Aorta (tissue), 5 donors: ENCODE measurements at regions not wholly inside any gene's neighbourhood (a gene's known extent, or its start where the extent isn't known, plus 50 kb on each side); places are given as distances from the start of the nearest gene placed in this dataset.
A peak's percentile ranks its signal among the peaks of the same experiment; 100 is the strongest.

ENCODE experiments used
- ATAC-seq: fragments of 200-7000 bp; cut with Tn5 transposase; one replicate; pipeline ENCODE4 v1.9.1; 2022; ENCODE audit warnings: moderate library complexity; ENCODE audit not compliant: low FRiP score
- DNase-seq, 2 donors: peaks; one replicate each; pipeline ENCODE4 v3.0.0-alpha.2; 2020
- H3K27ac ChIP-seq, 2 donors: one replicate each; pipeline ENCODE4 v1.5.1; 2013; ENCODE audit warnings: low read length in 2 of 2, mild to moderate bottlenecking in 2 of 2, moderate library complexity in 2 of 2, control low read depth in 1 of 2, inconsistent platforms in 1 of 2, low read depth in 1 of 2
- H3K27me3 ChIP-seq, 2 donors: one replicate each; pipeline ENCODE4 v1.6.1; 2013; ENCODE audit warnings: control low read depth in 1 of 2, low read length in 1 of 2, mild to moderate bottlenecking in 1 of 2, moderate library complexity in 1 of 2; ENCODE audit not compliant: insufficient read depth in 2 of 2, control insufficient read depth in 1 of 2
- H3K36me3 ChIP-seq, 2 donors: one replicate each; pipeline ENCODE4 v1.6.1; 2013; ENCODE audit warnings: control low read depth in 1 of 2, low read length in 1 of 2, mild to moderate bottlenecking in 1 of 2; ENCODE audit not compliant: insufficient read depth in 2 of 2, control insufficient read depth in 1 of 2
- H3K4me1 ChIP-seq, 2 donors: one replicate each; pipeline ENCODE4 v1.6.1; 2013; ENCODE audit warnings: low read length in 2 of 2, control low read depth in 1 of 2, mild to moderate bottlenecking in 1 of 2, moderate library complexity in 1 of 2; ENCODE audit not compliant: insufficient read depth in 2 of 2, control insufficient read depth in 1 of 2
- H3K4me3 ChIP-seq, 2 donors: one replicate each; pipeline ENCODE4 v1.5.1; 2013; ENCODE audit warnings: low read length in 2 of 2, control low read depth in 1 of 2, mild to moderate bottlenecking in 1 of 2
- H3K9me3 ChIP-seq: one replicate; pipeline ENCODE4 v1.6.1; 2013; ENCODE audit warnings: mild to moderate bottlenecking, low read length; ENCODE audit not compliant: control insufficient read depth
- whole genome bisulfite sequencing, 2 donors: extraction: QIAGEN DNeasy Blood & Tissue Kit; methylation state at CpG; one replicate each; pipeline ENCODE4 v1.1.7; 2013; 5-methylcytosine and 5-hydroxymethylcytosine counted together
- intact Hi-C, 2 donors: fragments of 100-400 bp; cut with DNase I; formaldehyde crosslinking; loops; one replicate each; pipeline versions ENCODE4 v1.14.2 to v1.15.0; 2022
- donor health status: healthy with polysubstance abuse.
- donor health status: Bipolar disorder and iron deficiency.
- donor health status: DM: no; HTN: no; CAD: no.
- donor health status: DM: no; HTN: no; CAD: no.
- donor health status: DM: yes; HTN: yes; CAD: no.

DNA sequence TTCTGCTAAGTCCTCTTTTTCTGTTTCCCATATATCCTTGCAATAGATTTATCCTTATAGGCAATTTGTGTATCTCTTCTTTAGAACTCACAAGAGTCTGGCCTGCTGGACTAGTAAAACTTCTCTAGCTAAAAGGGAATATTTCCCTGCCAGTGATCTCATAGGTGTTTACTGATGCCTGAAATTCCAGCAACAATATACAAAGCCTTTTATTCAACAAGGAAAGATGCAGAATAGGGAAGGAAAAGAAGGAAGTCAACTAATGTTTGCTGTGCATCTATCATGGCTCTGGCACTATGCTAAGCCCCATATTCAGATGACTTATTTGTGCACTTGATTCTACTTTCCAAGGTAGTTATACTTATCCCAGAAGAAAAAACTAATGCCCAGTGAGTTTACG is 160.0 kb upstream of the DMRTA1 start:
- WGBS, 2 donors: 92 to 96% methylated on average over 1 of the region's 1 CpG
- DNase-seq (no peak), ATAC-seq (no peak)
- Histone ChIP-seq H3K27me3 (peaks cover 0 to 2% of the 10 kb centered on the region in 2 donors), H3K9me3 (peaks cover 1% of the 10 kb centered on the region), H3K4me1 (no peaks in the 10 kb centered on the region), H3K36me3 (no peaks in the 10 kb centered on the region), H3K4me3 (no peak overlapping the region), H3K27ac (no peak overlapping the region)
- intact Hi-C loops: no loop called here

- H3K27me3 ChIP-seq: peaks cover 0 to 2% of the 10 kb centered on the region in 2 donors
- ATAC-seq (no peak), DNase-seq (no peak)
- H3K4me3 ChIP-seq: no peak overlapping the region
- H3K36me3 ChIP-seq: no peaks in the 10 kb centered on the region
- H3K9me3 ChIP-seq: peaks cover under 1% of the 10 kb centered on the region
- no peaks in the 10 kb centered on the region for H3K4me1 ChIP-seq
- intact Hi-C loops: no loop called here
- no peak overlapping the region for H3K27ac ChIP-seq
- 78 to 88% methylated on average over 1 of the region's 1 CpG for WGBS, 2 donors
Observed at GRCh38 chr9:22288661-22289060, 158.0 kb upstream of the DMRTA1 start.

DNA sequence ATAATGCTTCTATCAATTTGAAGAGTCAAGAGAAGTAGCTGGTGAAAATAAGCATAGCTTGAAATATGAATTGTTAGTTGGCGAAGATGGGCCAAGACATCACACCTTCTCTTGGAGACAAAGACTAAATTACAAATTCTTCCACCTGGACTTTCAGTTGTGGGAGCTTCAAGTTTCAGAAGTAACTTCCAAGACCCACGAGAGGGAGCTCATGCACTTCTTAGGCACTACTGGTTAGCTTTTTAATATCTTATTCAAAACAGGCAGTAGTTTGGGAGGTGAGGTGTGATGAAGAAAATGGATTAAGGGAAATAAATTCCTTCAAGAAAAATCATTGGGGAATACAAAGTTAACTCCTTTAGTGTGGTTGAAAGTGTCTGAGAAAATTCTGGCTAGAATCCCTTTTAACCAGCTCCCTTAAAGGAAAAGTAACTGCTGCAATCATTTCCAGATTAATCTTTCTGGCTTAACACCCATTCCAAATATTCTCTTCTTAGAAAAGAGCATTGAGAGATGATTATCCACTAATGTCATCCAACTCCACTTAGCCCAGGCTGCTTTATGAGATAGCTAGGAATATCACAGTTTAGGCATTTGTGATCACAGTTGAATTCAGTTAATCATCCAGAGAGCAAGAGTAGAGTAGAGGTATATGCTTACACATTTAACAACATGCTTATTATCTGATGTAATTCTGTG is 139.5 kb upstream of the DMRTA1 start:
- peak; percentile 66 for ATAC-seq
- intact Hi-C loops: loop anchor here (2.0 to 5.0 kb wide), 2 partner anchors 144 to 145 kb away; no protein-coding TSS in a partner anchor
- no peak overlapping the region for H3K27ac ChIP-seq

GRCh38 chr9:22308177-22308576 is 138.4 kb upstream of the DMRTA1 start:
- no peaks in the 10 kb centered on the region for H3K9me3 ChIP-seq
- no peaks in the 10 kb centered on the region for H3K4me1 ChIP-seq
- intact Hi-C loops: loop anchor here in 1 of 2 donors (5.0 kb wide), 1 partner anchor 144 kb away; no protein-coding TSS in a partner anchor
- no peaks in the 10 kb centered on the region for H3K36me3 ChIP-seq
- no peak overlapping the region for H3K4me3 ChIP-seq
- no peak overlapping the region for H3K27ac ChIP-seq
- no peak for ATAC-seq
- no peaks in the 10 kb centered on the region for H3K27me3 ChIP-seq
- no peak for DNase-seq

More for the DNA sequence above, 139.5 kb upstream of the DMRTA1 start:
- no peak overlapping the region for H3K4me3 ChIP-seq
- 19 to 25% methylated on average over 2 of the region's 2 CpGs for WGBS, 2 donors
- no peaks in the 10 kb centered on the region for H3K9me3 ChIP-seq
- H3K27me3 ChIP-seq: no peaks in the 10 kb centered on the region
- H3K36me3 ChIP-seq: no peaks in the 10 kb centered on the region
- no peaks in the 10 kb centered on the region for H3K4me1 ChIP-seq
- DNase-seq: no peak

DNA sequence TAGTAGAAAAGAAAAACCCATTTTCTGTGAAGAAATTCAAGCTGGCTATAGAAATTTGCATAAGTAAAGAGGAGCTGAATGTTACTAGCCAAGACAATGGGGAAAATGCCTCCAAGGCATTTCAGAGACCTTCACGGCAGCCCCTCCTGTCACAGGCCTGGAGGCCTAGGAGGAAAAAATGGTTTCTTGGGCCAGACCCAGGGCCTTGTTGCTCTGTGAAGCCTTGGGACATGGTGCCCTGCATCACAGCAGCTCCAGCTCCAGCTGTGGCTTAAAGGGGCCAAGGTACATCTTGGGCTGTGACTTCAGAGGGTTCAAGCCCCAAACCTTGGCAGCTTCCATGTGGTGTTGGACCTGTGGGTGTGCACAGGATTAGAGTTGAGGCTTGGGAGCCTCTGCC is 130.0 kb upstream of the DMRTA1 start:
- Histone ChIP-seq H3K36me3 (no peaks in the 10 kb centered on the region), H3K9me3 (peaks cover 3% of the 10 kb centered on the region), H3K27ac (no peak overlapping the region), H3K4me3 (no peak overlapping the region), H3K4me1 (no peaks in the 10 kb centered on the region), H3K27me3 (no peaks in the 10 kb centered on the region)
- ATAC-seq (no peak), DNase-seq (no peak)
- intact Hi-C loops: no loop called here
- 87 to 91% methylated on average over 1 of the region's 1 CpG for WGBS, 2 donors

GRCh38 chr9:22331533-22331932 is 115.1 kb upstream of the DMRTA1 start:
- intact Hi-C loops: no loop called here
- no peak overlapping the region for H3K4me3 ChIP-seq
- no peaks in the 10 kb centered on the region for H3K27me3 ChIP-seq
- DNase-seq (no peak), ATAC-seq (no peak)
- no peaks in the 10 kb centered on the region for H3K36me3 ChIP-seq
- no peak overlapping the region for H3K27ac ChIP-seq
- H3K9me3 ChIP-seq: no peaks in the 10 kb centered on the region
- no peaks in the 10 kb centered on the region for H3K4me1 ChIP-seq

DNA sequence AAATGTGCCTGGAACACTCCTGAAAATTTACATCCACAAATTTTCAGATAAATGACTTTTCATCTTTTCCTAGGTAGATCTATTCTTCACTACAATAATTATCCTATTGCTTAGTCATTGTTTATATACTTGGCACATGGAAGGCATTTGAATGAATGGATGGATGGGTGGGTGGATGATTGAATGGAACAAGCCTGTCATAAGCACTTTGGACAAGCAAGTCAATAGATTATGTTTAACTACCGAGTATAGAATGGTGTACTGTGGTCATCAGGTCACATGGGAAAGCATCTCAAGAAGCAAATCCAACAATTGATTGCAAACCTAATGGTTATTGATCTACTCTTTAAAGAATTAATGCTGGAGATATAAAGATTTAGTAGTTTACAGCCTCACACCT is 114.4 kb upstream of the DMRTA1 start:
- no peak overlapping the region for H3K27ac ChIP-seq
- H3K4me3 ChIP-seq: no peak overlapping the region
- H3K4me1 ChIP-seq: no peaks in the 10 kb centered on the region
- no peak for ATAC-seq
- no peak for DNase-seq
- no peaks in the 10 kb centered on the region for H3K36me3 ChIP-seq
- 42 to 57% methylated on average over 1 of the region's 1 CpG for WGBS, 2 donors
- no peaks in the 10 kb centered on the region for H3K27me3 ChIP-seq
- H3K9me3 ChIP-seq: no peaks in the 10 kb centered on the region
- intact Hi-C loops: no loop called here

DNA sequence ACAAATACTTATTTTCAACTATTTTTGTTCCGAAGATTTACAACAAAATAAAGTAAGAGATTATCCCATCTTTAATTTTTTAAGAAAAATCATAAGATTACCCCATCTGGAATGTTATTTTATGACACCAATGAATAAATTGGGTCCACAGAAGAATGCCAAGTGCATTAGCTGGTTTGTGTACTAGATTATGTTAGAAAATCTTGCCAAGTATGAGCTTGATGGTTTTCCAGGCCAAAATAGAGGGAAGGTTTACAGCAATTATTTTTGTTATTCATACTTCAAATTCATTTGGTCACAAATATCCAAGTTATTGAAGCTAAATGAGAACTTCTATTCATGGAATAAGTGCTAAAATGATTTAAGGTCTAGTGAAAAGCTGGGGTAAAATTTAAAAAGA is 109.4 kb upstream of the DMRTA1 start:
- Histone ChIP-seq H3K27ac (no peak overlapping the region), H3K9me3 (no peaks in the 10 kb centered on the region), H3K4me3 (no peak overlapping the region), H3K36me3 (no peaks in the 10 kb centered on the region), H3K4me1 (no peaks in the 10 kb centered on the region), H3K27me3 (no peaks in the 10 kb centered on the region)
- intact Hi-C loops: no loop called here
- 62 to 74% methylated on average over 1 of the region's 1 CpG for WGBS, 2 donors
- DNase-seq (no peak), ATAC-seq (no peak)

GRCh38 chr9:22342491-22343217 is 104.0 kb upstream of the DMRTA1 start:
- Histone ChIP-seq H3K27me3 (no peaks in the 10 kb centered on the region), H3K36me3 (no peaks in the 10 kb centered on the region), H3K4me1 (no peaks in the 10 kb centered on the region), H3K27ac (no peak overlapping the region), H3K9me3 (no peaks in the 10 kb centered on the region), H3K4me3 (no peak overlapping the region)
- intact Hi-C loops: no loop called here
- no peak for DNase-seq
- WGBS, 2 donors: 8 to 9% methylated on average over 3 of the region's 3 CpGs
- ATAC-seq: peak; percentile 83
